H9 (cell line): ENCODE measurements at regions not wholly inside any gene's neighbourhood (a gene's known extent, or its start where the extent isn't known, plus 50 kb on each side); places are given as distances from the start of the nearest gene placed in this dataset.

Experiments
- DNase-seq: peaks from one replicate; pipeline ENCODE4 v3.0.0-alpha.2; 2017
- H2AFZ ChIP-seq: one replicate; pipeline ENCODE4 v1.6.1; 2013; ENCODE audit warnings: mild to moderate bottlenecking, low read length, control low read depth, moderate library complexity
- H2AK5ac ChIP-seq: 2 replicates; pipeline ENCODE4 v1.6.1; 2013; ENCODE audit warnings: low read length, control low read depth, mixed read lengths; ENCODE audit not compliant: insufficient read length
- H2BK120ac ChIP-seq: one replicate; pipeline ENCODE4 v1.6.1; 2013; ENCODE audit warnings: low read depth, mild to moderate bottlenecking, low read length, control low read depth, inconsistent platforms; ENCODE audit not compliant: poor library complexity, severe bottlenecking
- H2BK12ac ChIP-seq: 2 replicates; pipeline ENCODE4 v1.6.1; 2013; ENCODE audit warnings: low read length, control low read depth, mixed read lengths, low read depth; ENCODE audit not compliant: insufficient read length
- H2BK15ac ChIP-seq: 2 replicates; pipeline ENCODE4 v1.6.1; 2013; ENCODE audit warnings: low read depth, low read length, control low read depth
- H2BK20ac ChIP-seq: one replicate; pipeline ENCODE4 v1.6.1; 2013; ENCODE audit warnings: low read depth, mild to moderate bottlenecking, low read length, control low read depth, inconsistent platforms; ENCODE audit not compliant: poor library complexity, severe bottlenecking
- H2BK5ac ChIP-seq: 2 replicates; pipeline ENCODE4 v1.6.1; 2013; ENCODE audit warnings: low read length, control low read depth, mixed read lengths; ENCODE audit not compliant: insufficient read length
- H3K14ac ChIP-seq: 2 replicates; pipeline ENCODE4 v1.6.1; 2013; ENCODE audit warnings: low read length, control low read depth; ENCODE audit not compliant: insufficient read depth
- H3K18ac ChIP-seq: 2 replicates; pipeline ENCODE4 v1.6.1; 2013; ENCODE audit warnings: low read depth, mild to moderate bottlenecking, mixed read lengths, low read length, control low read depth; ENCODE audit not compliant: insufficient read length
- H3K23ac ChIP-seq: 2 replicates; pipeline ENCODE4 v1.6.1; 2013; ENCODE audit warnings: low read length, control low read depth, mixed read lengths, low read depth; ENCODE audit not compliant: insufficient read length
- H3K23me2 ChIP-seq: 2 replicates; pipeline ENCODE4 v1.6.1; 2013; ENCODE audit warnings: low read depth, mild to moderate bottlenecking, mixed read lengths, low read length, control low read depth; ENCODE audit not compliant: insufficient read length, poor library complexity, severe bottlenecking
- H3K27ac ChIP-seq: 2 replicates; pipeline ENCODE4 v1.5.1; 2013; ENCODE audit warnings: low read length, control low read depth, mixed read lengths, low read depth; ENCODE audit not compliant: insufficient read length
- H3K27me3 ChIP-seq: 2 replicates; pipeline ENCODE4 v1.6.1; 2013; ENCODE audit warnings: low read length, control low read depth, inconsistent platforms; ENCODE audit not compliant: insufficient read depth
- H3K4ac ChIP-seq: 2 replicates; pipeline ENCODE4 v1.6.1; 2013; ENCODE audit warnings: low read depth, mild to moderate bottlenecking, control low read depth, inconsistent platforms, low read length, moderate library complexity
- H3K4me1 ChIP-seq: 2 replicates; pipeline ENCODE4 v1.6.1; 2013; ENCODE audit warnings: low read length, control low read depth, inconsistent platforms; ENCODE audit not compliant: insufficient read depth
- H3K4me2 ChIP-seq: 2 replicates; pipeline ENCODE4 v1.6.1; 2013; ENCODE audit warnings: low read length, control low read depth, mixed read lengths; ENCODE audit not compliant: insufficient read length, insufficient read depth
- H3K56ac ChIP-seq: 2 replicates; pipeline ENCODE4 v1.6.1; 2013; ENCODE audit warnings: low read depth, mild to moderate bottlenecking, mixed read lengths, low read length, control low read depth; ENCODE audit not compliant: insufficient read length
- H3K79me1 ChIP-seq: 2 replicates; pipeline ENCODE4 v1.6.1; 2013; ENCODE audit warnings: low read depth, mild to moderate bottlenecking, moderate library complexity, low read length, control low read depth, inconsistent platforms; ENCODE audit not compliant: insufficient read depth, poor library complexity, severe bottlenecking
- H3K79me2 ChIP-seq: 2 replicates; pipeline ENCODE4 v1.6.1; 2013; ENCODE audit warnings: low read length, control low read depth, inconsistent platforms; ENCODE audit not compliant: insufficient read depth
- H3K9ac ChIP-seq: 2 replicates; pipeline ENCODE4 v1.6.1; 2013; ENCODE audit warnings: low read length, control low read depth, mixed read lengths; ENCODE audit not compliant: insufficient read length; ENCODE audit errors: extremely low read depth
- H3K9me3 ChIP-seq: one replicate; pipeline ENCODE4 v1.6.1; 2013; ENCODE audit warnings: low read depth, low read length, inconsistent platforms; ENCODE audit not compliant: control insufficient read depth
- H3T11ph ChIP-seq: one replicate; pipeline ENCODE4 v1.6.1; 2013; ENCODE audit warnings: mild to moderate bottlenecking, low read length, control low read depth, inconsistent platforms
- H4K20me1 ChIP-seq: one replicate; pipeline ENCODE4 v1.6.1; 2013; ENCODE audit not compliant: control insufficient read depth, insufficient read length, insufficient read depth
- H4K5ac ChIP-seq: 2 replicates; pipeline ENCODE4 v1.6.1; 2013; ENCODE audit warnings: low read depth, mild to moderate bottlenecking, mixed read lengths, low read length, control low read depth; ENCODE audit not compliant: insufficient read length
- H4K8ac ChIP-seq: replicated peaks from 2 replicates; pipeline ENCODE4 v1.6.1; 2013; ENCODE audit warnings: low read length, control low read depth, mixed read lengths, low read depth; ENCODE audit not compliant: insufficient read length
- H4K91ac ChIP-seq: 2 replicates; pipeline ENCODE4 v1.6.1; 2013; ENCODE audit warnings: low read depth, mild to moderate bottlenecking, moderate library complexity, mixed read lengths, low read length, control low read depth; ENCODE audit not compliant: insufficient read length
- H3K27ac Mint-ChIP-seq, 3 experiments: 2 replicates in 2 of 3; 3 replicates in 1 of 3; pipeline ENCODE4 v1.8.0; 2020 to 2021; ENCODE audit warnings: mixed read lengths in 3 of 3, mild to moderate bottlenecking in 1 of 3, moderate library complexity in 1 of 3
- H3K27me3 Mint-ChIP-seq: 2 replicates; pipeline ENCODE4 v1.8.0; 2021; ENCODE audit warnings: low read depth, mild to moderate bottlenecking, moderate library complexity, mixed read lengths
- H3K36me3 Mint-ChIP-seq, 3 experiments: 2 replicates in 2 of 3; 3 replicates in 1 of 3; pipeline ENCODE4 v1.8.0; 2020 to 2021; ENCODE audit warnings: low read depth in 3 of 3, mixed read lengths in 3 of 3; ENCODE audit not compliant: insufficient read depth in 1 of 3
- H3K4me1 Mint-ChIP-seq, 2 experiments: 2 replicates each; pipeline ENCODE4 v1.8.0; 2020; ENCODE audit warnings: mixed read lengths in 2 of 2
- H3K4me3 Mint-ChIP-seq, 2 experiments: 2 replicates in 1 of 2; 3 replicates in 1 of 2; pipeline ENCODE4 v1.8.0; 2020 to 2021; ENCODE audit warnings: mild to moderate bottlenecking in 2 of 2, mixed read lengths in 2 of 2, moderate library complexity in 1 of 2
- H3K9me3 Mint-ChIP-seq, 2 experiments: 2 replicates in 1 of 2; 3 replicates in 1 of 2; pipeline ENCODE4 v1.8.0; 2020; ENCODE audit warnings: mild to moderate bottlenecking in 2 of 2, mixed read lengths in 2 of 2, moderate library complexity in 1 of 2
- WGBS: extraction: QIAGEN DNeasy Blood & Tissue Kit; methylation state at CpG from one replicate; pipeline ENCODE4 v1.1.7; 2013; ENCODE audit warnings: missing lambda C conversion rate, low lambda C conversion rate, mixed read lengths; ENCODE audit not compliant: insufficient read length; ENCODE audit errors: extremely low coverage; 5-methylcytosine and 5-hydroxymethylcytosine counted together
- TF ChIP-seq, protein P1 (sequence below): fragments of 200-600 bp; sonication (generic); conservative IDR thresholded peaks from 3 replicates; pipeline ENCODE4 v1.8.0; 2021; ENCODE audit warnings: antibody characterized with exemption, mild to moderate bottlenecking

DNA sequence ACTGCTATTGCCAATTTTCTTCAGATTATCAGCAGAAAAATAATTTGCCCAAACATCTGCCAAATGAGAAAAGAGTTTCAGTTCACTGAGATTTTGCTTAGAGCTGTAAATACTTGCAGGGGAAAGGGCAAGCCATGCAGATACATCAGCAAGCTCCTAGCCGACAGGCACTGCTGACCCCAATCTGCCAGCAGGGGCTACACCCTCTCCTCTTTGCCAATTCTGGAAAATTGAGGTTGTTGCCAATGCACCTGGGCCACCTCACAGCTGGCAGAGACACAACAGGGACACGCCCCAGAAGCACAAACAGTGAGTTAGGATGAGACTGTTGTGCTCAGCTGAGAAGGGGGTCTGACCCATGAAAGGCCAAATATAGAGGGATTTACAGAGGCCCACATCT, 129.5 kb upstream of the MYO3A start:
- H2BK120ac ChIP-seq: no peak overlapping the region
- H4K20me1 ChIP-seq: no peaks in the 10 kb centered on the region
- H3K23ac ChIP-seq: no peak overlapping the region
- Mint-ChIP-seq H3K4me1 (no peaks in the 10 kb centered on the region), H3K36me3 (no peaks in the 10 kb centered on the region), H3K9me3 (no peaks in the 10 kb centered on the region), H3K27ac (no peak overlapping the region), H3K27me3 (no peaks in the 10 kb centered on the region), H3K4me3 (no peak overlapping the region)
- no peak overlapping the region for H2AK5ac ChIP-seq
- no peak overlapping the region for H3K18ac ChIP-seq
- H2BK5ac ChIP-seq: no peak overlapping the region
- H3K23me2 ChIP-seq: no peaks in the 10 kb centered on the region
- no peaks in the 10 kb centered on the region for H3K27me3 ChIP-seq
- no peak overlapping the region for H2BK15ac ChIP-seq
- no peak overlapping the region for H4K8ac ChIP-seq
- H4K91ac ChIP-seq: no peak overlapping the region
- H3K4me1 ChIP-seq: no peaks in the 10 kb centered on the region
- H3K56ac ChIP-seq: no peak overlapping the region
- no peaks in the 10 kb centered on the region for H3K79me2 ChIP-seq
- H3K27ac ChIP-seq: no peak overlapping the region
- H3K9me3 ChIP-seq: no peaks in the 10 kb centered on the region
- H2AFZ ChIP-seq: no peak overlapping the region
- H3K9ac ChIP-seq: no peak overlapping the region
- no peak overlapping the region for H3K14ac ChIP-seq
- no CpG with 5 or more reads among the region's 2 CpGs for WGBS
- no peaks in the 10 kb centered on the region for H3K79me1 ChIP-seq
- TF ChIP-seq, protein P1, sequence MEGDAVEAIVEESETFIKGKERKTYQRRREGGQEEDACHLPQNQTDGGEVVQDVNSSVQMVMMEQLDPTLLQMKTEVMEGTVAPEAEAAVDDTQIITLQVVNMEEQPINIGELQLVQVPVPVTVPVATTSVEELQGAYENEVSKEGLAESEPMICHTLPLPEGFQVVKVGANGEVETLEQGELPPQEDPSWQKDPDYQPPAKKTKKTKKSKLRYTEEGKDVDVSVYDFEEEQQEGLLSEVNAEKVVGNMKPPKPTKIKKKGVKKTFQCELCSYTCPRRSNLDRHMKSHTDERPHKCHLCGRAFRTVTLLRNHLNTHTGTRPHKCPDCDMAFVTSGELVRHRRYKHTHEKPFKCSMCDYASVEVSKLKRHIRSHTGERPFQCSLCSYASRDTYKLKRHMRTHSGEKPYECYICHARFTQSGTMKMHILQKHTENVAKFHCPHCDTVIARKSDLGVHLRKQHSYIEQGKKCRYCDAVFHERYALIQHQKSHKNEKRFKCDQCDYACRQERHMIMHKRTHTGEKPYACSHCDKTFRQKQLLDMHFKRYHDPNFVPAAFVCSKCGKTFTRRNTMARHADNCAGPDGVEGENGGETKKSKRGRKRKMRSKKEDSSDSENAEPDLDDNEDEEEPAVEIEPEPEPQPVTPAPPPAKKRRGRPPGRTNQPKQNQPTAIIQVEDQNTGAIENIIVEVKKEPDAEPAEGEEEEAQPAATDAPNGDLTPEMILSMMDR: peak; percentile 36; the same call in 2 of the 3 replicates
- H2BK12ac ChIP-seq: no peak overlapping the region
- H3K4ac ChIP-seq: no peak overlapping the region
- H3T11ph ChIP-seq: no peak overlapping the region
- no peak overlapping the region for H3K4me2 ChIP-seq
- H4K5ac ChIP-seq: no peak overlapping the region
- DNase-seq: no peak
- H2BK20ac ChIP-seq: no peak overlapping the region
